OCI-LY7 (cell line): ENCODE measurements at regions not wholly inside any gene's neighbourhood (a gene's known extent, or its start where the extent isn't known, plus 50 kb on each side); places are given as distances from the start of the nearest gene placed in this dataset.

Experiments used
- BruUV-seq: library from RNA; stranded (reverse); fragments of 400-500 nt; replicated peaks from 2 replicates; lab custom pipeline; 2021; lab: Mats Ljungman, UMichigan
- CTCF ChIA-PET: fragments of 300-600 bp; sonication (Branson Sonifier 250); formaldehyde crosslinking; loops from one replicate; lab custom pipeline; 2022; ENCODE audit warnings: antibody characterized with exemption; ENCODE audit not compliant: unreplicated experiment; lab: Charles Lee
- POLR2A ChIA-PET: fragments of 300-600 bp; sonication (Branson Sonifier 250); formaldehyde crosslinking; loops from one replicate; lab custom pipeline; 2022; ENCODE audit warnings: antibody characterized with exemption; lab: Charles Lee
- DNase-seq: peaks from one replicate; pipeline ENCODE4 v3.0.0-alpha.2; 2015; ENCODE audit warnings: low spot score
- H2AFZ ChIP-seq: fragments of 200-600 bp; sonication (generic), shearing (Covaris generic); 2 replicates; pipeline ENCODE4 v1.6.1; 2014; ENCODE audit warnings: mild to moderate bottlenecking, antibody characterized with exemption, low read length, moderate library complexity
- H3K27ac ChIP-seq: fragments of 200-600 bp; sonication (generic); 2 replicates; pipeline ENCODE4 v1.5.1; 2014; ENCODE audit warnings: mixed run types, low read depth, mild to moderate bottlenecking, moderate library complexity, low read length, inconsistent platforms; ENCODE audit not compliant: poor library complexity, severe bottlenecking
- H3K36me3 ChIP-seq: fragments of 200-600 bp; sonication (generic); 2 replicates; pipeline ENCODE4 v1.6.1; 2014; ENCODE audit warnings: mild to moderate bottlenecking, antibody characterized with exemption, low read length, moderate library complexity, mixed read lengths; ENCODE audit not compliant: insufficient read depth
- H3K4me1 ChIP-seq: fragments of 200-600 bp; sonication (generic); 2 replicates; pipeline ENCODE4 v1.5.1; 2014; ENCODE audit warnings: mild to moderate bottlenecking, low read length; ENCODE audit not compliant: insufficient read depth, poor library complexity, severe bottlenecking
- H3K4me2 ChIP-seq: fragments of 200-600 bp; sonication (generic); 2 replicates; pipeline ENCODE4 v1.6.1; 2014; ENCODE audit warnings: mild to moderate bottlenecking, low read length
- H3K4me3 ChIP-seq: fragments of 200-600 bp; sonication (generic); 2 replicates; pipeline ENCODE4 v1.5.1; 2014; ENCODE audit warnings: mild to moderate bottlenecking, low read depth, low read length; ENCODE audit not compliant: poor library complexity, severe bottlenecking
- H3K79me2 ChIP-seq: fragments of 200-600 bp; sonication (generic); 2 replicates; pipeline ENCODE4 v1.6.1; 2016; ENCODE audit warnings: low read depth, mild to moderate bottlenecking, low read length, moderate library complexity, mixed read lengths; ENCODE audit not compliant: insufficient read depth
- H3K9me2 ChIP-seq: fragments of 200-600 bp; sonication (generic); 2 replicates; pipeline ENCODE4 v1.6.1; 2016; ENCODE audit warnings: mild to moderate bottlenecking, low read length, mixed read lengths; ENCODE audit not compliant: insufficient read depth
- H3K9me3 ChIP-seq: fragments of 200-600 bp; sonication (generic); 2 replicates; pipeline ENCODE4 v1.6.1; 2014; ENCODE audit warnings: mild to moderate bottlenecking, mixed run types, low read length, mixed read lengths
- H4K20me1 ChIP-seq: fragments of 200-600 bp; sonication (generic); 2 replicates; pipeline ENCODE4 v1.6.1; 2014; ENCODE audit warnings: mild to moderate bottlenecking, antibody characterized with exemption, low read length, moderate library complexity, mixed read lengths; ENCODE audit not compliant: insufficient read depth
- EZH2phosphoT487 ChIP-seq: fragments of 200-600 bp; sonication (generic); IDR thresholded peaks from 2 replicates; pipeline ENCODE4 v1.6.1; 2018; ENCODE audit warnings: low read depth, borderline replicate concordance, mild to moderate bottlenecking, mixed run types, antibody characterized with exemption, low read length, moderate library complexity, mixed read lengths
- intact Hi-C: fragments of 100-400 bp; cut with micrococcal nuclease; formaldehyde crosslinking; loops from one replicate; pipeline ENCODE4 v1.10.0; 2022; ENCODE audit not compliant: unreplicated experiment
- TF ChIP-seq, protein P1 (sequence below): fragments of 200-600 bp; sonication (generic); conservative IDR thresholded peaks from 2 replicates; pipeline ENCODE4 v1.5.1; 2014; ENCODE audit warnings: mild to moderate bottlenecking, antibody characterized with exemption, low read length, moderate library complexity, mixed read lengths

DNA sequence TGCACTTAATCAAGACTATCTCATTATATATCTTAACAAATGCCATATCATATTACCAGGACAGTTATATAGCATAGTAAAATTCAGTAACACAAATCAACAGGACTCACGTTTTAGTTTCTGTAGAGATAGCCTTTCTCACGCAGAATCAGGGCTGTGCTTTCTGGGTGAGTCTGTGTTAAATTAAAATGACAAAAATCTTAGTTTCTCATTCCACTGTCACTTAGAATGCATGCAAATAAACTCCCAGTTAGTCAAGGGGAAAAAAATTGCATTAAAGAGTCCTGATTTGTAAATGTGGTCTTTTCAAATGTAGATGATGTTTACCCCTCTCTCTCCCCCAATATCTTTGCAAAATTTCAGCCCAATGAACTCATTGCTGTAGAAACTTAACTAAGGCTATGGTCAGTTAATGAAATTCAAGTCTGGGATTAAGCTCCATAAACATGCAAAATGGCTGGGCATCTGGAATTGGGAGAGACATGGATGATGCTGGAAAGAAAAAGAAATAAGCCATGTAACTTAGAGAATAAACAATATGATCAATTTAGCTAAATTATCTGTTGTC lies 77.8 kb upstream of the MGAT4C start:
- intact Hi-C loops, result no loop called here
- no peaks in the 10 kb centered on the region for H3K4me1 ChIP-seq
- POLR2A ChIA-PET, result no interaction called here
- H4K20me1 ChIP-seq, result no peaks in the 10 kb centered on the region
- no peaks in the 10 kb centered on the region for H3K9me3 ChIP-seq
- no peak for TF ChIP-seq EZH2phosphoT487
- TF ChIP-seq, protein P1, sequence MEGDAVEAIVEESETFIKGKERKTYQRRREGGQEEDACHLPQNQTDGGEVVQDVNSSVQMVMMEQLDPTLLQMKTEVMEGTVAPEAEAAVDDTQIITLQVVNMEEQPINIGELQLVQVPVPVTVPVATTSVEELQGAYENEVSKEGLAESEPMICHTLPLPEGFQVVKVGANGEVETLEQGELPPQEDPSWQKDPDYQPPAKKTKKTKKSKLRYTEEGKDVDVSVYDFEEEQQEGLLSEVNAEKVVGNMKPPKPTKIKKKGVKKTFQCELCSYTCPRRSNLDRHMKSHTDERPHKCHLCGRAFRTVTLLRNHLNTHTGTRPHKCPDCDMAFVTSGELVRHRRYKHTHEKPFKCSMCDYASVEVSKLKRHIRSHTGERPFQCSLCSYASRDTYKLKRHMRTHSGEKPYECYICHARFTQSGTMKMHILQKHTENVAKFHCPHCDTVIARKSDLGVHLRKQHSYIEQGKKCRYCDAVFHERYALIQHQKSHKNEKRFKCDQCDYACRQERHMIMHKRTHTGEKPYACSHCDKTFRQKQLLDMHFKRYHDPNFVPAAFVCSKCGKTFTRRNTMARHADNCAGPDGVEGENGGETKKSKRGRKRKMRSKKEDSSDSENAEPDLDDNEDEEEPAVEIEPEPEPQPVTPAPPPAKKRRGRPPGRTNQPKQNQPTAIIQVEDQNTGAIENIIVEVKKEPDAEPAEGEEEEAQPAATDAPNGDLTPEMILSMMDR, result no peak
- H3K4me3 ChIP-seq, result no peak overlapping the region
- H3K9me2 ChIP-seq, result no peaks in the 10 kb centered on the region
- no peaks in the 10 kb centered on the region for H3K36me3 ChIP-seq
- DNase-seq, result no peak
- H3K27ac ChIP-seq, result no peak overlapping the region
- no peaks in the 10 kb centered on the region for H3K79me2 ChIP-seq
- no peak overlapping the region for H2AFZ ChIP-seq
- CTCF ChIA-PET, result no interaction called here
- no peak overlapping the region for H3K4me2 ChIP-seq
- no TSS peak for BruUV-seq

DNA sequence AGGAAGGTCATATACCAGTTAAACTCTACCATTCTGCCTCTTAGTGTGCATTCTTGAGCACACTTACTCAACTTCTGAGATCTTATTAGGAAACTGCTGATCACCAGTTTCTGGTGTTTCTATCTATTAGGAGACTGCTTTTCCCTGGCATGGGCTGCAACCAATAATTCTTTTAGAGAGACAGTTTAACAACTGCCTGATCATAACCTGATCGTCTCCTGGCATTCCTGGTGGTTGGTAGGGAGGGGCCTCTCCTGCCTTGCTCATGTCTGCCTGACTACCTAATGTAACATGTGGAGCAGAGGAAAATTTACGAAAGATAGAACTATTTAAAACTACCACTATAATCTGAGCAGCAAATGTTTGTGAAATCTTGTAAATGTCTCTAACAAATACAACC lies 75.3 kb upstream of the MGAT4C start:
- BruUV-seq, result no TSS peak
- H4K20me1 ChIP-seq, result no peaks in the 10 kb centered on the region
- no peaks in the 10 kb centered on the region for H3K9me3 ChIP-seq
- no peaks in the 10 kb centered on the region for H3K79me2 ChIP-seq
- no peak overlapping the region for H3K4me2 ChIP-seq
- ChIA-PET POLR2A (no interaction called here), CTCF (no interaction called here)
- no peak overlapping the region for H3K4me3 ChIP-seq
- intact Hi-C loops, result no loop called here
- H3K36me3 ChIP-seq, result no peaks in the 10 kb centered on the region
- no peak overlapping the region for H3K27ac ChIP-seq
- no peak for DNase-seq
- H3K4me1 ChIP-seq, result no peaks in the 10 kb centered on the region
- H3K9me2 ChIP-seq, result no peaks in the 10 kb centered on the region
- TF ChIP-seq EZH2phosphoT487, result no peak
- TF ChIP-seq, protein P1, result no peak
- no peak overlapping the region for H2AFZ ChIP-seq

DNA sequence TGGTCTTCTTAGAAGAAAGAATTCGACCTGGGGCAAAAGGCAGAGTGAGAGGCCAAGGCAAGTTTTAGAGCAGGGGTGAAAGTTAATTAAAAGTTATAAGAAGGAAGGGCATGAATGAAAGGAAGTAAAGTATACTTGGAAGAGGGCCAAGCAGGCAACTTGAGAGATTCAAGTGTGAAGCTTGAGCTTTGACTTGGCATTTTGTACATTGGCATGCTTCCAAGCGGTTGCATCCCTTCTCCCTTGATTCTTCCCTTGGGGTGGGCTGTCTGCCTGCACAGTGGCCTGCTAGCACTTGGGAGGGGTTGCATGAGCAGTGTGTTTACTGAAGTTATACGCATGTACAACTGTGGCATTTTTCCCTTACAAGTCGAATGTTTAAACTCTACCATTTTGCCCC lies 74.8 kb upstream of the MGAT4C start:
- H3K9me2 ChIP-seq, result no peaks in the 10 kb centered on the region
- H3K4me2 ChIP-seq, result no peak overlapping the region
- TF ChIP-seq, protein P1, result no peak
- no peak for TF ChIP-seq EZH2phosphoT487
- H4K20me1 ChIP-seq, result no peaks in the 10 kb centered on the region
- no peak overlapping the region for H3K4me3 ChIP-seq
- CTCF ChIA-PET, result no interaction called here
- no peak overlapping the region for H3K27ac ChIP-seq
- intact Hi-C loops, result no loop called here
- POLR2A ChIA-PET, result no interaction called here
- no peaks in the 10 kb centered on the region for H3K36me3 ChIP-seq
- H2AFZ ChIP-seq, result no peak overlapping the region
- BruUV-seq, result no TSS peak
- no peak for DNase-seq
- H3K4me1 ChIP-seq, result no peaks in the 10 kb centered on the region
- no peaks in the 10 kb centered on the region for H3K79me2 ChIP-seq
- no peaks in the 10 kb centered on the region for H3K9me3 ChIP-seq
